ENCODE measurements at regions not wholly inside any gene's neighbourhood (a gene's known extent, or its start where the extent isn't known, plus 50 kb on each side); places are given as distances from the start of the nearest gene placed in this dataset.

GRCh38 chr1:244112041-244112440 lies 61.0 kb downstream of the ZBTB18 start:
- TF ChIP-seq EZH2 (IDR thresholded peaks at IDR 0.05; ENCODE audit: borderline replicate concordance, insufficient read depth, low read length, poor library complexity, severe bottlenecking) (no peak), CTCF (IDR thresholded peaks at IDR 0.05; ENCODE audit: poor library complexity, severe bottlenecking) (no peak)
